Uterus (tissue), 2 donors: ENCODE measurements at regions not wholly inside any gene's neighbourhood (a gene's known extent, or its start where the extent isn't known, plus 50 kb on each side); places are given as distances from the start of the nearest gene placed in this dataset.

Experiments
- CTCF ChIP-seq, 4 experiments: fragments of 200-600 bp in 2 of 4; fragments of 450-650 bp in 2 of 4; sonication (generic) in 2 of 4; IDR thresholded peaks; one replicate each; pipeline ENCODE4 v1.5.1; 2016 to 2019; ENCODE audit warnings: antibody characterized with exemption in 4 of 4, mild to moderate bottlenecking in 2 of 4, moderate library complexity in 1 of 4
- POLR2A ChIP-seq, 2 donors: fragments of 450-650 bp; IDR thresholded peaks; one replicate each; pipeline ENCODE4 v1.6.1; 2016; ENCODE audit warnings: antibody characterized with exemption in 2 of 2, mild to moderate bottlenecking in 1 of 2, moderate library complexity in 1 of 2

- TF ChIP-seq CTCF (IDR thresholded peaks at IDR 0.05) (no peak), POLR2A (IDR thresholded peaks at IDR 0.05) (no peak)
These were observed 302.7 kb upstream of the CCL2 start for GRCh38 chr17:33952425-33952824.
